Mesendoderm (in vitro differentiated cells): ENCODE measurements at regions not wholly inside any gene's neighbourhood (a gene's known extent, or its start where the extent isn't known, plus 50 kb on each side); places are given as distances from the start of the nearest gene placed in this dataset.

Experiments used
- DNase-seq: peaks from one replicate; pipeline ENCODE4 v3.0.0; 2013
- H2AK5ac ChIP-seq: 2 replicates; pipeline ENCODE4 v1.6.1; 2013; ENCODE audit warnings: low read length, inconsistent platforms
- H2BK120ac ChIP-seq: 2 replicates; pipeline ENCODE4 v1.6.1; 2013; ENCODE audit warnings: low read depth, mild to moderate bottlenecking, low read length, moderate library complexity, mixed read lengths
- H2BK15ac ChIP-seq: replicated peaks from 2 replicates; pipeline ENCODE4 v1.6.1; 2013; ENCODE audit warnings: low read depth, mild to moderate bottlenecking, moderate library complexity
- H2BK5ac ChIP-seq: 2 replicates; pipeline ENCODE4 v1.6.1; 2013; ENCODE audit warnings: low read length, inconsistent platforms
- H3K18ac ChIP-seq: 2 replicates; pipeline ENCODE4 v1.6.1; 2013; ENCODE audit warnings: mild to moderate bottlenecking, low read length, mixed read lengths
- H3K23ac ChIP-seq: one replicate; pipeline ENCODE4 v1.6.1; 2013; ENCODE audit warnings: low read length
- H3K27ac ChIP-seq: 2 replicates; pipeline ENCODE4 v1.5.1; 2013; ENCODE audit warnings: low read depth, mild to moderate bottlenecking, inconsistent platforms, low read length, moderate library complexity
- H3K27me3 ChIP-seq: 2 replicates; pipeline ENCODE4 v1.6.1; 2013; ENCODE audit warnings: low read length, control low read depth, mild to moderate bottlenecking, inconsistent platforms; ENCODE audit not compliant: insufficient read depth, poor library complexity
- H3K36me3 ChIP-seq: 2 replicates; pipeline ENCODE4 v1.6.1; 2013; ENCODE audit warnings: low read length, inconsistent platforms; ENCODE audit not compliant: control insufficient read depth, insufficient read depth
- H3K4ac ChIP-seq: one replicate; pipeline ENCODE4 v1.6.1; 2013; ENCODE audit warnings: low read depth, mild to moderate bottlenecking, low read length, moderate library complexity
- H3K4me1 ChIP-seq: 2 replicates; pipeline ENCODE4 v1.6.1; 2013; ENCODE audit warnings: low read depth, low read length, inconsistent platforms; ENCODE audit not compliant: control insufficient read depth
- H3K4me2 ChIP-seq: 2 replicates; pipeline ENCODE4 v1.6.1; 2013; ENCODE audit warnings: low read length
- H3K4me3 ChIP-seq: 2 replicates; pipeline ENCODE4 v1.5.1; 2013; ENCODE audit warnings: mild to moderate bottlenecking, low read length
- H3K56ac ChIP-seq: one replicate; pipeline ENCODE4 v1.6.1; 2013; ENCODE audit warnings: low read length
- H3K79me1 ChIP-seq: 2 replicates; pipeline ENCODE4 v1.6.1; 2013; ENCODE audit warnings: low read length, inconsistent platforms
- H3K79me2 ChIP-seq: 2 replicates; pipeline ENCODE4 v1.6.1; 2013; ENCODE audit warnings: mild to moderate bottlenecking, low read length; ENCODE audit not compliant: control insufficient read depth, insufficient read depth
- H3K9ac ChIP-seq: 2 replicates; pipeline ENCODE4 v1.6.1; 2013; ENCODE audit warnings: low read length, inconsistent platforms
- H4K5ac ChIP-seq: one replicate; pipeline ENCODE4 v1.6.1; 2013; ENCODE audit warnings: low read length
- H4K8ac ChIP-seq: one replicate; pipeline ENCODE4 v1.6.1; 2013; ENCODE audit warnings: low read depth, mild to moderate bottlenecking, control low read depth, low read length, moderate library complexity
- WGBS: extraction: QIAGEN DNeasy Blood & Tissue Kit; methylation state at CpG from one replicate; pipeline ENCODE4 v1.1.7; 2013; ENCODE audit warnings: low lambda C conversion rate, missing lambda C conversion rate; ENCODE audit not compliant: insufficient coverage; ENCODE audit errors: extremely low coverage; 5-methylcytosine and 5-hydroxymethylcytosine counted together

DNA sequence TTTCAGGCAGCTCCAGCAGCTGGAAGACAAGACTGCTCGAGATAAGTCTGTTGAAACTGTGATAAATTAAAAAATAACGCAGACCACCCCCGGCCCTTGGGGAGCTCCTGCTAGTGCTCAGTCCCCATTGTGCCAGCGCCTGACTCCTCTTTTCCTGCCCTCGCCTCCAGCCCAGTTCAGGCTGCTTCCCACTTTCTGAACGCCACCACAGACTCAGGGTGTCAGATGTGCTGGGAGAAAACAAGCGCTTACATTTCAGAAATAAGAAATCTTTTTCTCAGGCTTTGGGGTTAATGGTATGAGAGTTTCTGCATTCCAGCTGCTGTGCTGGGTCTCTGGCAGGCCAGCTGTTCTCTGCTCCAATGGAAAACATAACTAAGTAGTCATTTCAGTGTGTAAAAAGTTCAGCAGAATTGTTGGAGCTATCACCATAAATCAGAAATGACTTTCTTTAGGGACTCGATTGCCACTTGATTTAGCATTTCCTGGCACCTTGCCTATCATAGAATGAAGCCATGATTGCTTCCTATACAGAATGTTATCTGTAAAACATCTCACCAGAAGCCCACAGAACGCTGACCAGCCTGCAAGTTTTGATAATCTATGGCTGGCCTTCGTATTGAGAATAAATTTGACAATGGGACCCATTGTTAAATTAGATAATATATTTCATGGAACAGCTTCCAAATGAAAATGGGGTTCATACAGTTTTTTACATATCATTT is 257.0 kb upstream of the ZNF32 start:
- no peak overlapping the region for H3K23ac ChIP-seq
- H2BK120ac ChIP-seq, result no peak overlapping the region
- H3K79me2 ChIP-seq, result no peaks in the 10 kb centered on the region
- DNase-seq, result no peak
- H3K9ac ChIP-seq, result no peak overlapping the region
- no peak overlapping the region for H3K4me3 ChIP-seq
- no peaks in the 10 kb centered on the region for H3K36me3 ChIP-seq
- H2AK5ac ChIP-seq, result no peak overlapping the region
- no peaks in the 10 kb centered on the region for H3K27me3 ChIP-seq
- no peak overlapping the region for H4K8ac ChIP-seq
- H3K4ac ChIP-seq, result no peak overlapping the region
- no peaks in the 10 kb centered on the region for H3K79me1 ChIP-seq
- WGBS, result no CpG with 5 or more reads among the region's 10 CpGs
- no peak overlapping the region for H2BK15ac ChIP-seq
- no peak overlapping the region for H3K18ac ChIP-seq
- no peak overlapping the region for H3K27ac ChIP-seq
- H3K4me2 ChIP-seq, result no peak overlapping the region
- no peaks in the 10 kb centered on the region for H3K4me1 ChIP-seq
- H3K56ac ChIP-seq, result no peak overlapping the region
- H2BK5ac ChIP-seq, result no peak overlapping the region
- H4K5ac ChIP-seq, result no peak overlapping the region

DNA sequence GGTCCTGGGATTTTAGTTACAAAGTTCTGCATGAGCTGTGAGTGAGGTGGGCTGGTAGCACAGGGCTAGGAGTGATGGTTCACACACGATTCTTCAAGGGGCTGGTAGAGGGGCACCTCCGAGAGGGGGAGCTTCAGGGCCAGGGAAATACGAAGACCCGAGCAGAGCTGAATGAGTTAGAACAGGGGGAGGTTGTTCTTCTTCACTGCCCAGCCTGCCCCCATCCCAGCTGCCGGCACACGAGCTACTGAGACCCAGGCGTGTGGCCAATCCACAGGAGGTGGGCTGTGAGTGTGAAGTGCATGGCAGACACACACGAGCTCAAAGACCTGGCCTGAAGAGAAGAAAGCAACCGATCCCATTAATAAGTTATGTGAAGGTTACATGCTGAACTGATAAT is 256.2 kb upstream of the ZNF32 start:
- no peak overlapping the region for H2BK120ac ChIP-seq
- DNase-seq, result no peak
- H3K79me2 ChIP-seq, result no peaks in the 10 kb centered on the region
- H3K27ac ChIP-seq, result no peak overlapping the region
- H3K4me2 ChIP-seq, result no peak overlapping the region
- no peak overlapping the region for H3K23ac ChIP-seq
- H3K4me1 ChIP-seq, result no peaks in the 10 kb centered on the region
- H3K4me3 ChIP-seq, result no peak overlapping the region
- H3K36me3 ChIP-seq, result no peaks in the 10 kb centered on the region
- H3K4ac ChIP-seq, result no peak overlapping the region
- no peak overlapping the region for H2BK15ac ChIP-seq
- no peak overlapping the region for H4K5ac ChIP-seq
- H2AK5ac ChIP-seq, result no peak overlapping the region
- no peaks in the 10 kb centered on the region for H3K79me1 ChIP-seq
- no peak overlapping the region for H3K9ac ChIP-seq
- no peak overlapping the region for H3K56ac ChIP-seq
- H3K18ac ChIP-seq, result no peak overlapping the region
- no CpG with 5 or more reads among the region's 9 CpGs for WGBS
- H4K8ac ChIP-seq, result no peak overlapping the region
- no peaks in the 10 kb centered on the region for H3K27me3 ChIP-seq
- H2BK5ac ChIP-seq, result no peak overlapping the region

DNA sequence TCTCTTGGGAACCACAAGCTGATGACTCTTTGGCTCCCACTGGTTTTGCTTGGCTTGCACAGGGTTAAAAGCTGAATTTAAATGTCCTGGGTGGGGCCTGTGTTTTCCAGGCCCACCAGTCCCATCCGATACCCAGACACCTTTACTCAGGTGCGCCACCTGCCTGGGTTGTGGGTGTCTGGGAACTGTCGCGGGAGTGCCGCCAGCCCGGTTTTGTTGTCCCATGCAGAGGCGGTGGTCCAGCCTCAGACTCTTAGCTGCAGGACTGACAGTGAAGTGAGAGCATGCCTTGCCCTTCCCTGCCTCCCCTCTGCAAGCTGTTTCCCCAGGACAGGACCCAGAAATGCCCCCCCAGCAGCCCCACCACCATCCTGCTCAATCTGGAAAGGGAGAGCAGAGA is 255.6 kb upstream of the ZNF32 start:
- no peak overlapping the region for H4K8ac ChIP-seq
- no peaks in the 10 kb centered on the region for H3K27me3 ChIP-seq
- no peak overlapping the region for H3K27ac ChIP-seq
- H2BK120ac ChIP-seq, result no peak overlapping the region
- no peak overlapping the region for H2BK5ac ChIP-seq
- no peaks in the 10 kb centered on the region for H3K4me1 ChIP-seq
- H3K79me2 ChIP-seq, result no peaks in the 10 kb centered on the region
- no peaks in the 10 kb centered on the region for H3K36me3 ChIP-seq
- H4K5ac ChIP-seq, result no peak overlapping the region
- H3K4me2 ChIP-seq, result no peak overlapping the region
- H3K4ac ChIP-seq, result no peak overlapping the region
- H3K23ac ChIP-seq, result no peak overlapping the region
- no peak overlapping the region for H2BK15ac ChIP-seq
- no CpG with 5 or more reads among the region's 7 CpGs for whole genome bisulfite sequencing
- DNase-seq, result no peak
- H3K56ac ChIP-seq, result no peak overlapping the region
- H3K4me3 ChIP-seq, result no peak overlapping the region
- H3K9ac ChIP-seq, result no peak overlapping the region
- no peak overlapping the region for H2AK5ac ChIP-seq
- H3K18ac ChIP-seq, result no peak overlapping the region
- H3K79me1 ChIP-seq, result no peaks in the 10 kb centered on the region

DNA sequence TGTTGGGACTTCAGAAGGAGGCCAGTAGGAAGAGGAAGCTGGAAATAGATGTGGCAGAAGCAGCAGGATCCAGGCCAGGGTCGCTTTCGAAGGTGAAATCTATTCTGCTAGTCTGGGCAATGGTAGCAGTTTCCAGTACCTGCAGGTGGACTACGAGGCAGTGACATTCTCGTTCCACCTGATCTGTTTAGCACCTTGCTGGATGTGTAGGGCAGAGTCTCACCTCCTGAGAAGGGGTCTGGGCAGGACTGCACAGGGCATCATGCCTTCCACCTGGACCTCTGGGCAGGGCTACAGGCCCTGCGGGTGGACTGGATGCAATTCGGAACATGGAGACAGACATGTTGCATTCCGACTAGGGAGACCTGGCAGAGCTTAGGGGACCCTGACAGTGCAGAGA is 254.8 kb upstream of the ZNF32 start:
- Histone ChIP-seq H3K4ac (no peak overlapping the region), H3K9ac (no peak overlapping the region), H3K4me1 (no peaks in the 10 kb centered on the region), H3K4me2 (no peak overlapping the region), H3K79me2 (no peaks in the 10 kb centered on the region), H2BK15ac (no peak overlapping the region), H3K18ac (no peak overlapping the region), H3K27me3 (no peaks in the 10 kb centered on the region), H4K5ac (no peak overlapping the region), H3K56ac (no peak overlapping the region), H3K4me3 (no peak overlapping the region), H2BK5ac (no peak overlapping the region), H3K23ac (no peak overlapping the region), H3K36me3 (no peaks in the 10 kb centered on the region), H2BK120ac (no peak overlapping the region), H3K79me1 (no peaks in the 10 kb centered on the region), H4K8ac (no peak overlapping the region), H2AK5ac (no peak overlapping the region), H3K27ac (no peak overlapping the region)
- WGBS, result no CpG with 5 or more reads among the region's 7 CpGs
- DNase-seq, result no peak

DNA sequence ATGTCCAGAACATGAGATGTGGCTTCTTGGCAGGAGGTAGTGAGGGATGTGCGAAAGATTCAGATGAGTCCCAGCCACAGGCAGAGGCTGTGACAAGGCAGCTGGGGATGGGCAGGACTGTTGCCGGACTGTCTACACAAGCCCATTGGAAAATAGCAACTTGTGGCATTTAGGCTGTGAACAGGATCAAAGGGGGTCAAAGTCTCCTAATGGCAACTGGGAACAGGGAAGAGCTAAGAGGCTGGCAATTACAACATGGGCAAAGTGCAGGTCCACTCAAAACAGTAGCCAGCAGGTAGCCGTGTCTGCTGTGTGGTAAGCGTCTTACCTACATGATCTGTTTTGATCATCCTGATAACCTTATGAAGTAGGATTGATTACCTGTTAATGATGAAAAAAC is 254.2 kb upstream of the ZNF32 start:
- H3K56ac ChIP-seq, result no peak overlapping the region
- H3K18ac ChIP-seq, result no peak overlapping the region
- no peak overlapping the region for H3K23ac ChIP-seq
- no peak overlapping the region for H3K4ac ChIP-seq
- no peak overlapping the region for H2BK120ac ChIP-seq
- no peaks in the 10 kb centered on the region for H3K36me3 ChIP-seq
- no peak overlapping the region for H3K9ac ChIP-seq
- no peak overlapping the region for H2BK5ac ChIP-seq
- no CpG with 5 or more reads among the region's 4 CpGs for WGBS
- H2AK5ac ChIP-seq, result no peak overlapping the region
- no peak overlapping the region for H3K4me3 ChIP-seq
- no peak overlapping the region for H3K4me2 ChIP-seq
- no peak for DNase-seq
- no peak overlapping the region for H4K5ac ChIP-seq
- H3K27ac ChIP-seq, result no peak overlapping the region
- no peaks in the 10 kb centered on the region for H3K27me3 ChIP-seq
- H4K8ac ChIP-seq, result no peak overlapping the region
- H2BK15ac ChIP-seq, result no peak overlapping the region
- no peaks in the 10 kb centered on the region for H3K4me1 ChIP-seq
- no peaks in the 10 kb centered on the region for H3K79me2 ChIP-seq
- no peaks in the 10 kb centered on the region for H3K79me1 ChIP-seq
